PC-9 (cell line): ENCODE measurements at regions not wholly inside any gene's neighbourhood (a gene's known extent, or its start where the extent isn't known, plus 50 kb on each side); places are given as distances from the start of the nearest gene placed in this dataset.

Experiments used
- BruUV-seq: library from RNA; stranded (reverse); fragments of 400-500 nt; replicated peaks from 2 replicates; lab custom pipeline; 2021; lab: Mats Ljungman, UMichigan
- CTCF ChIA-PET: fragments of 300-600 bp; sonication (Branson Sonifier 250); formaldehyde crosslinking; loops from one replicate; lab custom pipeline; 2022; ENCODE audit warnings: antibody characterized with exemption; lab: Charles Lee
- POLR2A ChIA-PET: fragments of 300-600 bp; sonication (Branson Sonifier 250); formaldehyde crosslinking; loops from one replicate; lab custom pipeline; 2022; ENCODE audit warnings: antibody characterized with exemption; ENCODE audit not compliant: unreplicated experiment; lab: Charles Lee
- DNase-seq, 2 experiments: peaks; one replicate each; pipeline versions ENCODE4 v3.0.0 to v3.0.0-alpha.2; 2015 to 2022; ENCODE audit warnings: mixed read lengths in 1 of 2
- H2AFZ ChIP-seq: fragments of 200-600 bp; sonication (generic); 2 replicates; pipeline ENCODE4 v1.8.1; 2017; ENCODE audit warnings: antibody characterized with exemption
- H3F3A ChIP-seq: fragments of 200-600 bp; sonication (generic); 2 replicates; pipeline ENCODE4 v1.8.1; 2017; ENCODE audit warnings: antibody characterized with exemption, mild to moderate bottlenecking, low read depth; ENCODE audit not compliant: insufficient read depth
- H3K27ac ChIP-seq: fragments of 200-600 bp; sonication (generic); 2 replicates; pipeline ENCODE4 v1.6.1; 2016; ENCODE audit warnings: mixed run types
- H3K27me3 ChIP-seq: fragments of 200-600 bp; sonication (generic); 2 replicates; pipeline ENCODE4 v1.6.1; 2016; ENCODE audit warnings: low read depth, mixed run types; ENCODE audit not compliant: insufficient read depth
- H3K36me3 ChIP-seq: fragments of 200-600 bp; sonication (generic); 2 replicates; pipeline ENCODE4 v1.6.1; 2016; ENCODE audit warnings: low read depth, mixed run types
- H3K4me1 ChIP-seq: fragments of 200-600 bp; sonication (generic); replicated peaks from 2 replicates; pipeline ENCODE4 v1.6.1; 2016; ENCODE audit warnings: mixed run types; ENCODE audit not compliant: insufficient read depth
- H3K4me2 ChIP-seq: fragments of 200-600 bp; sonication (generic); 2 replicates; pipeline ENCODE4 v1.6.1; 2017; ENCODE audit warnings: mixed run types
- H3K4me3 ChIP-seq: fragments of 200-600 bp; sonication (generic); 2 replicates; pipeline ENCODE4 v1.6.1; 2016; ENCODE audit warnings: mixed run types
- H3K79me2 ChIP-seq: fragments of 200-600 bp; sonication (generic); 2 replicates; pipeline ENCODE4 v1.6.1; 2017; ENCODE audit warnings: low read depth, mixed run types
- H3K9me2 ChIP-seq: fragments of 200-600 bp; sonication (generic); 2 replicates; pipeline ENCODE4 v1.8.1; 2017; ENCODE audit warnings: mild to moderate bottlenecking; ENCODE audit not compliant: insufficient read depth
- H3K9me3 ChIP-seq: fragments of 200-600 bp; sonication (generic); 2 replicates; pipeline ENCODE4 v1.8.1; 2016; ENCODE audit warnings: low read depth; ENCODE audit not compliant: insufficient read depth
- H4K20me1 ChIP-seq: fragments of 200-600 bp; sonication (generic); 2 replicates; pipeline ENCODE4 v1.8.1; 2017; ENCODE audit not compliant: insufficient read depth
- EZH2 ChIP-seq: fragments of 200-600 bp; sonication (generic); IDR thresholded peaks from 2 replicates; pipeline ENCODE4 v1.8.0; 2017; ENCODE audit warnings: antibody characterized with exemption, low read depth
- intact Hi-C: fragments of 100-400 bp; cut with micrococcal nuclease; formaldehyde crosslinking; loops from one replicate; pipeline ENCODE4 v1.10.0; 2022; ENCODE audit not compliant: unreplicated experiment
- TF ChIP-seq, protein P1 (sequence below): fragments of 200-600 bp; sonication (generic); conservative IDR thresholded peaks from 2 replicates; pipeline ENCODE4 v1.6.1; 2017; ENCODE audit warnings: mixed run types, antibody characterized with exemption, mild to moderate bottlenecking, moderate library complexity

DNA sequence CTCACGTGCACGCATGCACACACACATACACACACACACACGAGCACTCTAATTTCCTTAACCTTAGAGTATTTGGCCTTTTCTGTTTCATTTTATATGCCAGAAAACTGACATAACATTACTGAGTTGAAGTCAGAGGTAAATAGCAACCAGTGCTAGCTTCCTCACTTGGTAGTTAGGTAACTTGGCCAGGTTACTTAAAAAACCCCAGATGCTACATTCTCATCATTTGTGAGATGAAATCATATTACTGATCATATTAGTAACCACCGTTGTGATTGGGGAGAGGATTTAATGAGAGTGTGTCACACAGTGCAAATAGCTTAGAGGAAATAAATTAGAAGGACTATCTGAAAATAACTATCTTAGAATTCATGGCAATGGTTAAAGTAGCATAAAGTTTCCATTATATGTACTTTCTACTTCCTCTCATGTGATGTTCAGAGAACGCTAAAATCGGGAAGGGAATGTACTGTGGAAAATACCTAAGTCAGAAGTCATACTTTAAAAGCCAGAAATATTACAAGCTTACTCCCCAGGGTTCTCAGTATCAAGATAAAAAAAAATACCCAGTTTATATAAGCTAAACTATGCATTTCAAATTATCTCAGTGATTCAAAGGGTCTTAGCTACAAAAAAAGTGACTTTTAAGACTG, 120.5 kb downstream of the TUSC1 start:
- Histone ChIP-seq H4K20me1 (no peaks in the 10 kb centered on the region), H3K79me2 (no peaks in the 10 kb centered on the region), H2AFZ (no peak overlapping the region), H3K27ac (no peak overlapping the region), H3K9me2 (no peaks in the 10 kb centered on the region), H3K36me3 (no peaks in the 10 kb centered on the region), H3F3A (no peaks in the 10 kb centered on the region), H3K27me3 (no peaks in the 10 kb centered on the region), H3K4me2 (no peak overlapping the region), H3K4me3 (no peak overlapping the region), H3K9me3 (no peaks in the 10 kb centered on the region), H3K4me1 (no peaks in the 10 kb centered on the region)
- intact Hi-C loops: no loop called here
- TF ChIP-seq, protein P1, sequence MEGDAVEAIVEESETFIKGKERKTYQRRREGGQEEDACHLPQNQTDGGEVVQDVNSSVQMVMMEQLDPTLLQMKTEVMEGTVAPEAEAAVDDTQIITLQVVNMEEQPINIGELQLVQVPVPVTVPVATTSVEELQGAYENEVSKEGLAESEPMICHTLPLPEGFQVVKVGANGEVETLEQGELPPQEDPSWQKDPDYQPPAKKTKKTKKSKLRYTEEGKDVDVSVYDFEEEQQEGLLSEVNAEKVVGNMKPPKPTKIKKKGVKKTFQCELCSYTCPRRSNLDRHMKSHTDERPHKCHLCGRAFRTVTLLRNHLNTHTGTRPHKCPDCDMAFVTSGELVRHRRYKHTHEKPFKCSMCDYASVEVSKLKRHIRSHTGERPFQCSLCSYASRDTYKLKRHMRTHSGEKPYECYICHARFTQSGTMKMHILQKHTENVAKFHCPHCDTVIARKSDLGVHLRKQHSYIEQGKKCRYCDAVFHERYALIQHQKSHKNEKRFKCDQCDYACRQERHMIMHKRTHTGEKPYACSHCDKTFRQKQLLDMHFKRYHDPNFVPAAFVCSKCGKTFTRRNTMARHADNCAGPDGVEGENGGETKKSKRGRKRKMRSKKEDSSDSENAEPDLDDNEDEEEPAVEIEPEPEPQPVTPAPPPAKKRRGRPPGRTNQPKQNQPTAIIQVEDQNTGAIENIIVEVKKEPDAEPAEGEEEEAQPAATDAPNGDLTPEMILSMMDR: no peak
- TF ChIP-seq EZH2: no peak
- BruUV-seq: no TSS peak
- POLR2A ChIA-PET: no interaction called here
- no peak for DNase-seq
- CTCF ChIA-PET: no interaction called here

- TF ChIP-seq EZH2: no peak
- TF ChIP-seq, protein P1: no peak
- H3F3A ChIP-seq: no peaks in the 10 kb centered on the region
- no peaks in the 10 kb centered on the region for H3K4me1 ChIP-seq
- no peaks in the 10 kb centered on the region for H3K9me3 ChIP-seq
- intact Hi-C loops: no loop called here
- no TSS peak for BruUV-seq
- H4K20me1 ChIP-seq: no peaks in the 10 kb centered on the region
- H3K27ac ChIP-seq: no peak overlapping the region
- no peak overlapping the region for H3K4me3 ChIP-seq
- no peak overlapping the region for H3K4me2 ChIP-seq
- CTCF ChIA-PET: no interaction called here
- H2AFZ ChIP-seq: no peak overlapping the region
- no peaks in the 10 kb centered on the region for H3K79me2 ChIP-seq
- POLR2A ChIA-PET: no interaction called here
- no peaks in the 10 kb centered on the region for H3K9me2 ChIP-seq
- no peak for DNase-seq
- no peaks in the 10 kb centered on the region for H3K27me3 ChIP-seq
- H3K36me3 ChIP-seq: no peaks in the 10 kb centered on the region
Measured at GRCh38 chr9:25556540-25556939, 121.7 kb downstream of the TUSC1 start.

DNA sequence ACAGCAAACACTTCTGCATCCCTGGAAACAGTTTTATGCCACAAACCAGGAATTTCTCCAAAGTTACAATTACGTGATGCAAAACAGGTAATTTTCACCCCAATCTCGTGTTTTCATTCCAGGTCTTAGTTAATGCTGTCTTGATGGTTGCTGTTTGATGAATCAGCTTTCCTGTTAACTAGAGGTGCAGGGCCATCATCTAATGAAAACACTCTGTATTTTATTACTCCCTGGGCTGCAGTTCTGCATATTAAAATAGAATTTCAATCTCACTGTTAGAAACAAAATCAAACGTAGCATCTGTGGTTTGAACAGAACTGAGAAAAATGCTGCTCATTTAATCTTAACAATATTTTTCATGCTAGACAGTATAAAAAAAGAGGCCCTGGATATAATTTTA, 129.4 kb downstream of the TUSC1 start:
- ChIA-PET POLR2A (no interaction called here), CTCF (no interaction called here)
- intact Hi-C loops: no loop called here
- H4K20me1 ChIP-seq: no peaks in the 10 kb centered on the region
- TF ChIP-seq, protein P1: no peak
- TF ChIP-seq EZH2: no peak
- H3K4me2 ChIP-seq: no peak overlapping the region
- no peak for DNase-seq
- H3K27ac ChIP-seq: no peak overlapping the region
- H3K79me2 ChIP-seq: no peaks in the 10 kb centered on the region
- no peaks in the 10 kb centered on the region for H3K27me3 ChIP-seq
- H3F3A ChIP-seq: no peaks in the 10 kb centered on the region
- no TSS peak for BruUV-seq
- H3K4me1 ChIP-seq: no peaks in the 10 kb centered on the region
- no peaks in the 10 kb centered on the region for H3K9me2 ChIP-seq
- no peak overlapping the region for H3K4me3 ChIP-seq
- no peak overlapping the region for H2AFZ ChIP-seq
- no peaks in the 10 kb centered on the region for H3K9me3 ChIP-seq
- H3K36me3 ChIP-seq: no peaks in the 10 kb centered on the region
